IMR-90 (cell line): ENCODE measurements at regions not wholly inside any gene's neighbourhood (a gene's known extent, or its start where the extent isn't known, plus 50 kb on each side); places are given as distances from the start of the nearest gene placed in this dataset.

Experiments used
- ATAC-seq: fragments of 200-7000 bp; cut with Tn5 transposase; 2 replicates; pipeline ENCODE4 v1.9.1; 2020; ENCODE audit warnings: low read depth, mild to moderate bottlenecking, moderate library complexity
- BruUV-seq: library from RNA; stranded (reverse); fragments of 400-500 nt; replicated peaks from 2 replicates; lab custom pipeline; 2021; lab: Mats Ljungman, UMichigan
- CTCF ChIA-PET: fragments of 300-600 bp; formaldehyde crosslinking; extraction: SDS; loops from one replicate; lab custom pipeline; 2021; ENCODE audit warnings: antibody characterized with exemption; lab: Yijun Ruan, JAX
- POLR2A ChIA-PET: fragments of 300-600 bp; sonication (Branson Sonifier 250); formaldehyde crosslinking; loops from one replicate; lab custom pipeline; 2022; ENCODE audit warnings: antibody characterized with exemption; ENCODE audit not compliant: unreplicated experiment; lab: Charles Lee
- DNase-seq: peaks from one replicate; pipeline ENCODE4 v3.0.0; 2013
- H2AFZ ChIP-seq: replicated peaks from 2 replicates; pipeline ENCODE3; 2013; ENCODE audit warnings: low read length, mild to moderate bottlenecking; ENCODE audit not compliant: poor library complexity
- H2AK5ac ChIP-seq: 2 replicates; pipeline ENCODE4 v1.6.1; 2013; ENCODE audit warnings: low read depth, low read length, inconsistent platforms
- H2AK9ac ChIP-seq: replicated peaks from 2 replicates; pipeline ENCODE3; 2013; ENCODE audit warnings: mild to moderate bottlenecking, low read depth, low read length, moderate library complexity; ENCODE audit not compliant: poor library complexity
- H2BK120ac ChIP-seq: 2 replicates; pipeline ENCODE4 v1.6.1; 2013; ENCODE audit warnings: low read depth, low read length, inconsistent platforms
- H2BK15ac ChIP-seq: 3 replicates; pipeline ENCODE4 v1.6.1; 2013; ENCODE audit warnings: low read depth, low read length, inconsistent platforms
- H2BK20ac ChIP-seq: 2 replicates; pipeline ENCODE4 v1.6.1; 2013; ENCODE audit warnings: low read depth, mild to moderate bottlenecking, inconsistent platforms, low read length, moderate library complexity
- H2BK5ac ChIP-seq: 2 replicates; pipeline ENCODE4 v1.6.1; 2013; ENCODE audit warnings: mild to moderate bottlenecking, low read depth, low read length, inconsistent platforms; ENCODE audit not compliant: poor library complexity, severe bottlenecking
- H3K14ac ChIP-seq: replicated peaks from 2 replicates; pipeline ENCODE4 v1.6.1; 2013; ENCODE audit warnings: low read depth, low read length, inconsistent platforms
- H3K18ac ChIP-seq: 2 replicates; pipeline ENCODE4 v1.6.1; 2013; ENCODE audit warnings: low read depth, low read length, control low read depth
- H3K23ac ChIP-seq: 2 replicates; pipeline ENCODE4 v1.6.1; 2013; ENCODE audit warnings: low read depth, low read length, inconsistent platforms
- H3K27ac ChIP-seq: 2 replicates; pipeline ENCODE4 v1.5.1; 2013; ENCODE audit warnings: mild to moderate bottlenecking, control low read depth, low read length; ENCODE audit not compliant: insufficient read depth
- H3K27me3 ChIP-seq: 2 replicates; pipeline ENCODE4 v1.6.1; 2013; ENCODE audit warnings: low read length; ENCODE audit not compliant: control insufficient read depth, insufficient read depth
- H3K36me3 ChIP-seq: 2 replicates; pipeline ENCODE4 v1.6.1; 2013; ENCODE audit warnings: low read length, mixed read lengths; ENCODE audit not compliant: control insufficient read depth, insufficient read depth
- H3K4ac ChIP-seq: 2 replicates; pipeline ENCODE4 v1.6.1; 2013; ENCODE audit warnings: low read depth, low read length, inconsistent platforms
- H3K4me1 ChIP-seq: 2 replicates; pipeline ENCODE4 v1.6.1; 2013; ENCODE audit warnings: low read length, mixed read lengths; ENCODE audit not compliant: control insufficient read depth, insufficient read depth
- H3K4me2 ChIP-seq: 2 replicates; pipeline ENCODE4 v1.6.1; 2013; ENCODE audit warnings: low read depth, mild to moderate bottlenecking, control low read depth, low read length, moderate library complexity
- H3K4me3 ChIP-seq: 2 replicates; pipeline ENCODE4 v1.5.1; 2013; ENCODE audit warnings: low read depth, mild to moderate bottlenecking, control low read depth, low read length, moderate library complexity; ENCODE audit not compliant: insufficient read depth
- H3K56ac ChIP-seq: 2 replicates; pipeline ENCODE4 v1.6.1; 2013; ENCODE audit warnings: low read length, inconsistent platforms; ENCODE audit not compliant: insufficient read depth; ENCODE audit errors: extremely low read depth
- H3K79me1 ChIP-seq, 2 experiments: 2 replicates each; pipeline ENCODE4 v1.6.1; 2013; ENCODE audit warnings: low read length in 2 of 2, inconsistent platforms in 1 of 2, low read depth in 1 of 2
- H3K9ac ChIP-seq: 2 replicates; pipeline ENCODE4 v1.6.1; 2013; ENCODE audit warnings: low read depth, low read length, control low read depth
- H3K9me1 ChIP-seq: 2 replicates; pipeline ENCODE4 v1.6.1; 2013; ENCODE audit warnings: low read length, inconsistent platforms; ENCODE audit not compliant: insufficient read depth
- H3K9me3 ChIP-seq: 2 replicates; pipeline ENCODE4 v1.6.1; 2013; ENCODE audit warnings: low read length; ENCODE audit not compliant: control insufficient read depth, insufficient read depth
- H4K20me1 ChIP-seq: 2 replicates; pipeline ENCODE4 v1.6.1; 2013; ENCODE audit warnings: low read length, inconsistent platforms; ENCODE audit not compliant: insufficient read depth
- H4K5ac ChIP-seq: 2 replicates; pipeline ENCODE4 v1.6.1; 2013; ENCODE audit warnings: mild to moderate bottlenecking, low read depth, low read length, control low read depth
- H4K8ac ChIP-seq, 2 experiments: 2 replicates each; pipeline ENCODE4 v1.6.1; 2013; ENCODE audit warnings: low read depth in 2 of 2, low read length in 2 of 2, control low read depth in 1 of 2, inconsistent platforms in 1 of 2
- H4K91ac ChIP-seq: 2 replicates; pipeline ENCODE4 v1.6.1; 2013; ENCODE audit warnings: low read depth, low read length, inconsistent platforms; ENCODE audit not compliant: insufficient read depth
- WGBS, 2 experiments: methylation state at CpG; one replicate each; pipeline versions ENCODE4 v1.1.5 to v1.1.7; 2013; ENCODE audit warnings: missing lambda C conversion rate in 2 of 2; ENCODE audit not compliant: insufficient read length in 1 of 2; ENCODE audit errors: extremely low coverage in 2 of 2; 5-methylcytosine and 5-hydroxymethylcytosine counted together
- dilution Hi-C: fragments of 300-500 bp; cut with HindIII; formaldehyde crosslinking; loops from one replicate; pipeline ENCODE4 v1.14.3; 2018; ENCODE audit warnings: low sequenced_read_pairs; ENCODE audit not compliant: unreplicated experiment
- in situ Hi-C: fragments of 300-500 bp; cut with MboI; formaldehyde crosslinking; loops from 3 replicates; pipeline ENCODE4 v1.14.3; 2019; ENCODE audit warnings: low sequenced_read_pairs, inconsistent platforms, mixed read lengths
- intact Hi-C: fragments of 100-400 bp; cut with micrococcal nuclease; formaldehyde crosslinking; loops from 2 replicates; pipeline ENCODE4 v1.10.0; 2022
- TF ChIP-seq, protein P1 (sequence below): conservative IDR thresholded peaks from 2 replicates; pipeline ENCODE4 v1.5.1; 2012; ENCODE audit warnings: mild to moderate bottlenecking, low read depth, low read length, improper control_type of control experiment

- Histone ChIP-seq H3K27ac (no peak overlapping the region), H2BK20ac (no peak overlapping the region), H3K23ac (no peak overlapping the region), H4K8ac (no peak overlapping the region), H3K27me3 (no peaks in the 10 kb centered on the region), H3K4me3 (no peak overlapping the region), H4K5ac (no peak overlapping the region), H2BK120ac (no peak overlapping the region), H3K4me1 (no peaks in the 10 kb centered on the region), H4K20me1 (no peaks in the 10 kb centered on the region), H3K4me2 (no peak overlapping the region), H3K4ac (no peak overlapping the region), H2AK9ac (no peak overlapping the region), H3K79me1 (no peaks in the 10 kb centered on the region), H3K36me3 (no peaks in the 10 kb centered on the region), H2AK5ac (no peak overlapping the region), H3K9ac (no peak overlapping the region), H2BK15ac (no peak overlapping the region), H3K9me1 (no peaks in the 10 kb centered on the region), H2BK5ac (no peak overlapping the region), H3K18ac (no peak overlapping the region), H3K14ac (no peak overlapping the region), H2AFZ (no peak overlapping the region), H4K91ac (no peak overlapping the region), H3K56ac (no peak overlapping the region), H3K9me3 (no peaks in the 10 kb centered on the region)
- DNase-seq, result no peak
- dilution Hi-C loops, result no loop called here
- BruUV-seq, result no TSS peak
- in situ Hi-C loops, result no loop called here
- ChIA-PET CTCF (no interaction called here), POLR2A (no interaction called here)
- TF ChIP-seq, protein P1, sequence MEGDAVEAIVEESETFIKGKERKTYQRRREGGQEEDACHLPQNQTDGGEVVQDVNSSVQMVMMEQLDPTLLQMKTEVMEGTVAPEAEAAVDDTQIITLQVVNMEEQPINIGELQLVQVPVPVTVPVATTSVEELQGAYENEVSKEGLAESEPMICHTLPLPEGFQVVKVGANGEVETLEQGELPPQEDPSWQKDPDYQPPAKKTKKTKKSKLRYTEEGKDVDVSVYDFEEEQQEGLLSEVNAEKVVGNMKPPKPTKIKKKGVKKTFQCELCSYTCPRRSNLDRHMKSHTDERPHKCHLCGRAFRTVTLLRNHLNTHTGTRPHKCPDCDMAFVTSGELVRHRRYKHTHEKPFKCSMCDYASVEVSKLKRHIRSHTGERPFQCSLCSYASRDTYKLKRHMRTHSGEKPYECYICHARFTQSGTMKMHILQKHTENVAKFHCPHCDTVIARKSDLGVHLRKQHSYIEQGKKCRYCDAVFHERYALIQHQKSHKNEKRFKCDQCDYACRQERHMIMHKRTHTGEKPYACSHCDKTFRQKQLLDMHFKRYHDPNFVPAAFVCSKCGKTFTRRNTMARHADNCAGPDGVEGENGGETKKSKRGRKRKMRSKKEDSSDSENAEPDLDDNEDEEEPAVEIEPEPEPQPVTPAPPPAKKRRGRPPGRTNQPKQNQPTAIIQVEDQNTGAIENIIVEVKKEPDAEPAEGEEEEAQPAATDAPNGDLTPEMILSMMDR, result no peak
- intact Hi-C loops, result no loop called here
- no peak for ATAC-seq
- WGBS, 2 experiments, result no CpG with 5 or more reads among the region's 6 CpGs
These were observed 1375.0 kb upstream of the ADGRL3 start for GRCh38 chr4:59825104-59825503.
